OCI-LY3 (cell line): ENCODE measurements at regions not wholly inside any gene's neighbourhood (a gene's known extent, or its start where the extent isn't known, plus 50 kb on each side); places are given as distances from the start of the nearest gene placed in this dataset.

Experiments
- H2AFZ ChIP-seq: fragments of 200-600, 300-600 bp; shearing (Covaris generic); 2 replicates; pipeline ENCODE4 v1.6.0; 2014; ENCODE audit warnings: antibody characterized with exemption, low read depth, low read length
- H3K27ac ChIP-seq: fragments of 200-600, 300-600 bp; sonication (generic); 2 replicates; pipeline ENCODE4 v1.5.1; 2014; ENCODE audit warnings: mild to moderate bottlenecking, low read length, moderate library complexity, mixed read lengths
- H3K27me3 ChIP-seq: fragments of 200-600, 300-600 bp; sonication (generic); 2 replicates; pipeline ENCODE4 v1.6.1; 2014; ENCODE audit warnings: low read depth, low read length, mixed read lengths
- H3K36me3 ChIP-seq: fragments of 200-600, 300-600 bp; sonication (generic); replicated peaks from 2 replicates; pipeline ENCODE3; 2014; ENCODE audit warnings: low read depth, low read length, mixed read lengths
- H3K4me1 ChIP-seq: fragments of 300-600, 200-600 bp; sonication (generic); 2 replicates; pipeline ENCODE4 v1.6.1; 2014; ENCODE audit warnings: low read length, mixed read lengths
- H3K4me2 ChIP-seq: fragments of 200-600, 300-600 bp; sonication (generic); 2 replicates; pipeline ENCODE4 v1.6.1; 2014; ENCODE audit warnings: low read length, mixed read lengths
- H3K4me3 ChIP-seq: fragments of 300-600, 200-600 bp; sonication (generic); 2 replicates; pipeline ENCODE4 v1.5.1; 2014; ENCODE audit warnings: antibody characterized with exemption, mild to moderate bottlenecking, low read length, moderate library complexity
- H3K79me2 ChIP-seq: fragments of 300-600, 200-600 bp; shearing (Covaris generic); 2 replicates; pipeline ENCODE4 v1.6.1; 2014; ENCODE audit warnings: mild to moderate bottlenecking, low read length, mixed read lengths
- H3K9ac ChIP-seq: fragments of 300-600, 200-600 bp; shearing (Covaris generic); 2 replicates; pipeline ENCODE4 v1.6.0; 2014; ENCODE audit warnings: mild to moderate bottlenecking, low read length, moderate library complexity
- H3K9me3 ChIP-seq: fragments of 200-600, 300-600 bp; shearing (Covaris generic); 2 replicates; pipeline ENCODE4 v1.6.1; 2014; ENCODE audit warnings: low read length, mixed read lengths; ENCODE audit not compliant: insufficient read depth
- H4K20me1 ChIP-seq: fragments of 200-600, 300-600 bp; sonication (generic); 2 replicates; pipeline ENCODE4 v1.6.1; 2016; ENCODE audit warnings: low read length, mixed read lengths; ENCODE audit not compliant: insufficient read depth
- EZH2phosphoT487 ChIP-seq: fragments of 200-600 bp; shearing (Covaris generic); IDR thresholded peaks from 2 replicates; pipeline ENCODE4 v1.6.1; 2018; ENCODE audit warnings: antibody characterized with exemption, mixed run types, low read depth
- TF ChIP-seq, protein P1 (sequence below): fragments of 200-600, 300-600 bp; sonication (generic); IDR thresholded peaks from 2 replicates; pipeline ENCODE4 v1.5.1; 2014; ENCODE audit warnings: antibody characterized with exemption, low read length, low read depth

GRCh38 chr2:19673213-19673791, 228.5 kb downstream of the TTC32 start:
- peaks cover 4% of the 10 kb centered on the region; the same call in 1 of the 2 replicates for H3K27me3 ChIP-seq
- no peaks in the 10 kb centered on the region for H3K79me2 ChIP-seq
- no peak overlapping the region for H3K4me3 ChIP-seq
- no peaks in the 10 kb centered on the region for H3K36me3 ChIP-seq
- H3K9me3 ChIP-seq, result no peaks in the 10 kb centered on the region
- H3K4me1 ChIP-seq, result no peaks in the 10 kb centered on the region
- no peak overlapping the region for H3K9ac ChIP-seq
- no peak for TF ChIP-seq EZH2phosphoT487
- TF ChIP-seq, protein P1, sequence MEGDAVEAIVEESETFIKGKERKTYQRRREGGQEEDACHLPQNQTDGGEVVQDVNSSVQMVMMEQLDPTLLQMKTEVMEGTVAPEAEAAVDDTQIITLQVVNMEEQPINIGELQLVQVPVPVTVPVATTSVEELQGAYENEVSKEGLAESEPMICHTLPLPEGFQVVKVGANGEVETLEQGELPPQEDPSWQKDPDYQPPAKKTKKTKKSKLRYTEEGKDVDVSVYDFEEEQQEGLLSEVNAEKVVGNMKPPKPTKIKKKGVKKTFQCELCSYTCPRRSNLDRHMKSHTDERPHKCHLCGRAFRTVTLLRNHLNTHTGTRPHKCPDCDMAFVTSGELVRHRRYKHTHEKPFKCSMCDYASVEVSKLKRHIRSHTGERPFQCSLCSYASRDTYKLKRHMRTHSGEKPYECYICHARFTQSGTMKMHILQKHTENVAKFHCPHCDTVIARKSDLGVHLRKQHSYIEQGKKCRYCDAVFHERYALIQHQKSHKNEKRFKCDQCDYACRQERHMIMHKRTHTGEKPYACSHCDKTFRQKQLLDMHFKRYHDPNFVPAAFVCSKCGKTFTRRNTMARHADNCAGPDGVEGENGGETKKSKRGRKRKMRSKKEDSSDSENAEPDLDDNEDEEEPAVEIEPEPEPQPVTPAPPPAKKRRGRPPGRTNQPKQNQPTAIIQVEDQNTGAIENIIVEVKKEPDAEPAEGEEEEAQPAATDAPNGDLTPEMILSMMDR, result no peak
- H3K27ac ChIP-seq, result no peak overlapping the region
- no peak overlapping the region for H2AFZ ChIP-seq
- H4K20me1 ChIP-seq, result no peaks in the 10 kb centered on the region
- no peak overlapping the region for H3K4me2 ChIP-seq

DNA sequence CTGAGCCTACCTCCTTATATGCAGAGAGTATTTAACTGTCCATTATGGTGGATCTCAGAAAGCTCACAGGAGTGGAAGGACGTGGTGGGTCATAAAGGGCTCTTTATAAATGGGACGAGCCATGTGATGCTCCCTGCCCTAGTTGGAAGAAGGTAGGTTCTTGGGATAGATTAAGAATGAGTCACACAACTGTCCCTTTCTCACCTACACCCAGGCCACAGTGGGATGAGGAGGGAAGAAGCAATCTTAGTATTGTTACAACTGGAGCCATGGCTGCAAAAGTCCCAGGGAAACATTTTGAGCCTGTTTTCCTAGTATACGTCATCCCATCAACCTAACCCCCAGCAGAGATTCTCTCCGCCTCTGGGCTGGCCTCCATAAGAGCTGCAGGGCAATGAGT, 229.9 kb downstream of the TTC32 start:
- Histone ChIP-seq H3K36me3 (no peaks in the 10 kb centered on the region), H3K4me1 (peaks cover 1% of the 10 kb centered on the region; the same call in 1 of the 2 replicates), H2AFZ (no peak overlapping the region), H3K4me2 (no peak overlapping the region), H3K9ac (no peak overlapping the region), H3K9me3 (no peaks in the 10 kb centered on the region), H3K27ac (no peak overlapping the region), H3K79me2 (no peaks in the 10 kb centered on the region), H4K20me1 (no peaks in the 10 kb centered on the region), H3K27me3 (peaks cover 4% of the 10 kb centered on the region; the same call in 1 of the 2 replicates), H3K4me3 (no peak overlapping the region)
- TF ChIP-seq, protein P1, result no peak
- TF ChIP-seq EZH2phosphoT487, result no peak

GRCh38 chr2:19671311-19671710, 230.5 kb downstream of the TTC32 start:
- Histone ChIP-seq H3K36me3 (no peaks in the 10 kb centered on the region), H2AFZ (no peak overlapping the region), H3K9ac (no peak overlapping the region), H3K4me1 (peaks cover 3% of the 10 kb centered on the region; the same call in 1 of the 2 replicates), H3K4me3 (no peak overlapping the region), H4K20me1 (no peaks in the 10 kb centered on the region), H3K9me3 (no peaks in the 10 kb centered on the region), H3K27ac (no peak overlapping the region), H3K27me3 (peaks cover 4% of the 10 kb centered on the region; the same call in 1 of the 2 replicates), H3K79me2 (no peaks in the 10 kb centered on the region), H3K4me2 (no peak overlapping the region)
- TF ChIP-seq EZH2phosphoT487, result no peak
- TF ChIP-seq, protein P1, result no peak

DNA sequence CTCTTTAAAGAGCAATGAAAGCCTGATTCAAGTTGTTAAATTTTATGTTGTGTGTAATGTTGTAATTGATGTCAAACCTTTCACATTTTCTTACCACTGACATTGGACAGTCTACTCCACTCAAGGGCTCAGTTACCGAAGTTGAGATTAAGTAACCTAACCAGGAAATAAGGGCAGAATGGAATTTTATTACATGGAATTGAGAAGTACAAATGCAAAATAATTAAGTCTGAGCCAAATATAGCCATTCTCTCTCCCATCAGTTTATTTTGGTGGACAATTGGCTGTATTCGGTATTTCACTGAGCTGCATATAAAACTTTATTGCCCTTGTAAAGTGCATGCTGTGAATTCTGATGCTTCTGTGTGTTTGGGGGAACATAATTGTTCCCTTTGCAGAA, 231.5 kb downstream of the TTC32 start:
- Histone ChIP-seq H3K36me3 (no peaks in the 10 kb centered on the region), H3K27me3 (peaks cover 4% of the 10 kb centered on the region; the same call in 1 of the 2 replicates), H4K20me1 (no peaks in the 10 kb centered on the region), H3K4me2 (no peak overlapping the region), H3K9ac (no peak overlapping the region), H2AFZ (no peak overlapping the region), H3K4me3 (no peak overlapping the region), H3K27ac (no peak overlapping the region), H3K9me3 (no peaks in the 10 kb centered on the region), H3K4me1 (peaks cover 3% of the 10 kb centered on the region; the same call in 1 of the 2 replicates), H3K79me2 (no peaks in the 10 kb centered on the region)
- TF ChIP-seq EZH2phosphoT487, result no peak
- TF ChIP-seq, protein P1, result no peak
